DMS 273 treated with DMSO at 0.1 percent for 48 hours (cell line): ENCODE measurements at regions not wholly inside any gene's neighbourhood (a gene's known extent, or its start where the extent isn't known, plus 50 kb on each side); places are given as distances from the start of the nearest gene placed in this dataset.
A peak's percentile ranks its signal among the peaks of the same experiment; 100 is the strongest.

ENCODE experiments used
- DNase-seq: peaks from one replicate; lab custom pipeline; 2025; lab: John Stamatoyannopoulos, UW

DNA sequence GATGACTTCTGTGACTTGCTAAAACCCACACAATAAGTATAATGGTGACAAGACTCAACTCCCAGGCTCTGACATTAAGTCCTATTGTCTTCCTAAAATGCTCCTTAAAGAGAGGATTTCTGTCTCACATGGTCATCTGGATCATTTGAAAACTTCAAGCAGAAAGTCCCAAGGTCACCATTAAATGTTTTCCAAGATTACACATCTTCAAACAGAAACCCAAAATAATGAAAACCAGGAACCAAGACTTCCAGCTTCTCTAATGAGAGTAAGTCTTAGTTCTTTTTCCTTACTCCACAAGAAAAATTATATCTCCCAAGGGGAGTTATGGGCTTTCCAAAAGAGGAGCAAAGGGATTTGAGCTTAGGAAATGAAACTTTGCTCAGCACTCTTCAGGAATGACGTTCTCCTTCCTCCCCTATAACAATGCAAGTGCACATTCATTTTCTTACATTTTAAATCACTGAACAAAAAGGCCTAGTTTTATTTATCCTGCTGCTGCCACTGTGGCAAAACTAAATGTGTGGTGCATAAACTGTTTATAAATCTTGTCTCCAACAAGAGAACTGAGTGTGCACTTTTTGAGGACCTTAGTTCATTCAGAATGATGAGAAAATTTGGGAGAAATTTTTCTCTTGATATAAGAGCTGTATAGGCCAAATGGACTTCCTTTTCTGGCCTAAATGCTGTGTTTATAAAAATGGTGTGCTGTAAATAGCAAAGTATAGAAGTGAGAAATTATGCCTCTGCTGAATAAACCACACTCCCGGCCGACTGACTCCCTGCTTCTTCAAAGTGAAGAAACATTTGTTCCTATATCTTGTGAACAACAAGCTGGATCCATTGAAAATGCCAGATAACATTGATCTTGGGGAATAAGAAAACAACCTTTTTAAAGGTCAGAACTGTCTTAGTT lies 148.4 kb upstream of the PLEKHG7 start:
- DNase-seq, result no peak

- DNase-seq, result peak; percentile 31
These were observed 149.4 kb upstream of the PLEKHG7 start for GRCh38 chr12:92553389-92553788.

GRCh38 chr12:92552412-92553108 lies 150.2 kb upstream of the PLEKHG7 start:
- DNase-seq, result no peak

DNA sequence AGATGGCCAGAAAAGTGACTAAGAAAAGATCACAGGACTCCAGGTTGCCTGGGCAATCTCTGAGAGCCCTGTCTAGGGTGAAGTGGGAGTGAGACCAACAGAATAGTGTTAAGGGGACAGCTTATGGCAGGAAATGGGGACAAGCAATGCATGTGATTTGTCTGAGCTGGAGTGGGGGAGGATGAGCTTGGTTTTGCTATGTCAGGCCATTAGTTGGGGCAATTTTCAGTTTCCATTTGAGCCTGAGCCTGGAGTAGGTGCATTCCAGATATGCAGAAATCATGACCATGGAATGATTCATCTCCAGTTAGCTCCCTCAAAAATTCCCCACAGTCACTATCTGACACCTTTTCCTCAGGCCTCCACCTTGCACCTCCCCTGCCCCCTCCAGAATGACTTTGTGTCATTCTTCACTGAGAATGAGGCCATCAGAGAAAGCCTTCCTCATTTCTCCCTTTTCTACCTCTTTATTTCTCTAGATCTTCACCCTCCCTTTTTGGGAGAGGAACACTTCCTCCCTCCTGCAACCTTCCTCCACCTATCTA lies 150.9 kb upstream of the PLEKHG7 start:
- no peak for DNase-seq

DNA sequence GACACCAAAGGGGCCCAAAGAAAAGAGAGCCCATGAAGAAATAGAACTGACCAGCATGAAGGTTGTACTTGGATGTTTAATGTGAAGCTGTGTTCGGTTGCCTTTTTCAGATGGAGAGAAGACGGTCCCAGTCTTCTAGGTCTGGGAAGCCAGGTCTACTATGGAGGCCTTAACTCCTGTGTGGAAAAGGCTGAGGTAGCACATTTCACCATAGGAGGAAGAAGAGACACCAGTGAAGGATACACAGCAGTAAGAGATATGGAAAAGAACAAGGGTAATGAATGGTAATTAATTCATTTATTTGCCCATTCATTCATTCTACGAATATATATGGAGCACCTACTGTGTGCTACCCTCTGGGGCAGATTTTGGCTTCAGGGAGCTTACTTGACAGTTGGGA lies 151.6 kb upstream of the PLEKHG7 start:
- DNase-seq, result no peak

DNA sequence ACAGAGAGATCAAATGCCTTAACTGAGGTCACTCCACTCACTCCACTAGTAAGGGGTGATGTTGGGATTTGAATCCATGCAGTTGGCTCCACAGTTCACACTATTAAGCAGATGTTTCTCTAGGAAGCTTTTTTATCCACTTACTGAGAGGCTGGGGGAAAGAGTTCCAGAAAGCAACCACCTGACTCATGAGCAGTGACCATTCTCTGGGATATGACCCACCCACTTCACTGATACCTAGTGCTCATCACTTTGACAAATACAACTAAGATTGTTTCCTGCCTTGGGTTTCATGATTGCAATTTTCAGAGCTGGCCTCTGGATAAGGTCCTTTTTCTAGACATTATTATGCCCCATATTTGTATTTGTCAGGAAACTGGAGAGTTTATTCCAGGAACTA lies 152.1 kb upstream of the PLEKHG7 start:
- no peak for DNase-seq

DNA sequence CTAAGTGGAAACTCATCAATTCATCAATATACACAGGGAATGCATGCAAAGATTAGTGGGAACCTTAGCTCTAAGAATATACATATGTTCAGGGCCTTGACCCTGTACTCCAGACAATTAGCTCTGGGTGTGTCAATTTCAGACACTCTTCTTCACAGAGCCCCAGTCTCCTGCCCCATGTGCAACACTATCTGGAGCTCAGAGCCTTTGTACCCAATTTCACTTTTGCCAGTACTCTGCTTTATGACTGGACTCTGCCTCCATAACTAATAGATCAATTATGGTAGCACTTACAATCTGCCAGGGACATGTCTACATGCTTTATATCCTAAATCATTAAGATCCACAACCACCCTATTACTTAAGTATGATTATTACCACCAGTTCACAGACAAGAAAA lies 152.5 kb upstream of the PLEKHG7 start:
- DNase-seq, result no peak

- no peak for DNase-seq
These were observed 153.3 kb upstream of the PLEKHG7 start for GRCh38 chr12:92549516-92549915.

- no peak for DNase-seq
These were observed 154.9 kb upstream of the PLEKHG7 start for GRCh38 chr12:92547906-92548305.

DNA sequence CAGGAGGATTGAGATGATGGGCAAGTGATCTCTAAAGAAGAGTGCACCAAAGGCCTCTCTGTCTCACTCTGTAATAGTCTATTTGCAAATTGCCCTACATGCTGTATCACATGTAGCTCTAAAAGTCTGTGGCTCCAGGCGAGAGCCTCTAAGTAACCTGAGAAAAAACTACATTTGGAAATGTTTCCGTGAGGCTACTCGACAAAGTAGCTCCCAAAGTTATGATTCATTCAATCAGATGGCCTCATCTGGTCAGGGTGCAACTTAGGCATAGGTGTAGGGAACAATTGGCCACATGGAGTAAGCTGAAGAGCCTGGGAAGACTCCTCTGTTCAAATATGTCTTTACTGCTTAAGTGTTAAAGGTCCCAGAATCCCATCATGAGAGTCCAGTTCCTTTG lies 155.4 kb upstream of the PLEKHG7 start:
- no peak for DNase-seq

GRCh38 chr12:92546635-92547348 lies 156.0 kb upstream of the PLEKHG7 start:
- DNase-seq, result no peak

DNA sequence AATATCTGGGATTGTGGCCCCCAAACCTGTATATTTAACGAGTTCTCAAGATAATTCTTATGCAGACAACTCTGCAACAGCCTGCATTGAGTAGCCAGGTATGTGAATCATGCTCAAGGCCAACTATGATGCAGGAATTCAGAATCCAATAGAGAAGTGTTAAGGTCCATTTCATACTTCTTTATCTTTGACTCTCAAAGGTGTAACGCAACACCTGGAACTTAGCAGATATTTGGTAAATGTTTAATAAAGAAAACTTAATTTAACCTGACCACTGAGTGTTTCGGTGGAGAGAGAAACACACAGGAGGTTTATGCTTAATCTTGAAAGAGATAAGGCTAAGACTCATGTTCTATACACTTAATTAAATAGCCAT lies 156.5 kb upstream of the PLEKHG7 start:
- DNase-seq, result no peak

DNA sequence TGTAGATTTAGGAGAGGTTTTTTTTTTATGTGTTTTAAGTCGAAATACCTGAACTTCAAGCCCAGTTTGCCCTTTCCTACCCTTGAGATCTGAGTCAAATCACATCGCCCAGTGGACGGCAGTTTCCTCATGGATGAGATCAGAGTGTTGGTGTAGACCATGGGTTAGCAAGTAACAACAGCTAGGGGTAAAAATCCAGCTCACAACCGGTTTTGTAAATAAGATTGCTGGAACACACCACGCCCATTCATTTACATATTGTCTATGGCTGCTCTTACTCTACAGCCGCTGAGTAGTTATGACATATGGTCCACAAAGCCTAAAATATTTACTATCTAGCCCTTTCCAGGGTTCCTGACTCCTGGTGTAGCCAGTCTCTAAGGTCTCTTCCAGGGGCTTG lies 158.5 kb upstream of the PLEKHG7 start:
- no peak for DNase-seq

DNA sequence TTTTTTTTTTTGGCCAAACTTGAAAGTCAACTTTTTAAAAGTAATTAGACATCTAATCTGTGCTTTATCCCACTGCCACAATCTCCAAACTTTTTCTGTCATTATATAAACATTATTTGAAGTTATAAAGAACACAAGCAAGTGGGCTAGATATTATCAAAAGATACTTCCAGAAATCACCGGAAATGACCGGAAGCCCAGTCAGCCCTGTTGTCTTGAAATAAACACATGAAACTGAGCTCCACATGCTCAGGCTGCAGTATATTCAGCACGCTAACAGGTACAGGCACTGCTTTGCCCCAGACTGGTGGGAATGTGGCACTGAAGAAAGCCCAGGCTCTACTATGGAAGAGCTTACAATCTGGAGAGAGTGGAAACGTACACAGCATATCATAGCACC lies 158.9 kb upstream of the PLEKHG7 start:
- DNase-seq, result no peak

GRCh38 chr12:92543359-92543758 lies 159.4 kb upstream of the PLEKHG7 start:
- no peak for DNase-seq

- DNase-seq, result no peak
These were observed 161.1 kb upstream of the PLEKHG7 start for GRCh38 chr12:92541731-92542130.

GRCh38 chr12:92540782-92541423 lies 161.9 kb upstream of the PLEKHG7 start:
- no peak for DNase-seq

DNA sequence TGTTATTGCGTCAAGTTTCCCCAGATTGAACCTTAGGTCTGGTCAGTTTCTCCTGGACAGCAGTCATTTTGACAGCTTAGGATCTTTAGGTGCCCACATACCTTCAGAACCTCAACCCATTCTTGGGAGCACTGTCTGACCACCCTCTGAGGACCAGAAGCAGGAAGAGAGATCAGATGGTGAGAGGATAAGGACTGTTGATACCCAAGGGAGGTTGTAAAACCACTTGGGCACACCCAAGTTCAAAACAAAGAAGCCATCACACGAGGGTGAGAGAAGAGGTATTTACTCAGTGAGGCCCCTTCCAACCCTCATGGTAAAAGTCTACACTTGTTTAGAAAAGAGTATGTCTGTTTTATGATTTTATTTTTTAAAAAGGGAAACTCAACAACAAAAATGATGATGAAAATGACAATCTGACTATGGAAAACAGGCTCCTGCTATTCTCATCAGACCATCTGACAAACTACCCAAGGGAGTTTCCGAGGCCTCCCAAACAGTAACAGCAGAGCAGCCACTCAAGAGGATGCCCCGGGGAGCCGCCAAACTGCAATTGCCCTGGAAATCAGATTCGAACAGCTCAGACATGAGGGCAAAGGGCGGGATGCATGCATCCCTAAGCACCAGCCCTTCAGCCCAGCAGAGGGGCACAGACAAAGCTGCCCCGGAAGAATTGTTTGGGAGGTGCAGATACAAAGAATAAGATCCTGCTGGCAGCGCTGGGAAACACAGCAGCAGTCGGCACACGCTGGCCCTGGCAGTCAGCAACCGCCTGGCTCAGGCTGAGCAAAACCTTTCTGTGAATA lies 162.6 kb upstream of the PLEKHG7 start:
- no peak for DNase-seq

DNA sequence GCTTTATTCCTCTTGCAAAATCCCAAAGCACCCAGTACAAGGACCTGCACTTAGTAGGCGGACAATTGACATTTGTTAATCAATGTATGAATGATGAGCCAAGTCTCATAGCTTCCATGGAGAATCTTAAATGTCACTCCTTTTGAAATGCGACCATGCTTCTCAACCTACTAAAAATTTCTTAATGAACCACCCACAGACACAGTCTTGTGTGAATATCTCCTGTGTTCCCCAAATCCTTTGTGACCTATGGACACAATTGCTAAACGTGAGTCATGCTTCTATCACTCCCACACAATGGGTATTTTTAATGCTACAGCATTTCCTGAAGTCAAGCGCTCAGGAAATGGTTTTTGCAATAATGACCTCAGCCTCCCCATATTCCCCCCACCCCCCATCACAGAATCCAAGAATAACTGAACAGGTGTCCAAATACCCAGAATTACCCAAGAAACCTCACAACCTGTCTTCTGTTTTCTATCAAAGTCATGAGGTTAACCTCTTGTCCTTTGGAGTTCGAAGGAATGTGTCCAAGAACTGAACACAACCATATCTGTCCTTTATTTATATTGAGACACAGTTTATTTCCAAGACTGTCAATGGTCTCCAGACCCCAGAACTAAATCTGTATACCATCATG lies 163.6 kb upstream of the PLEKHG7 start:
- no peak for DNase-seq

- DNase-seq, result no peak
These were observed 165.4 kb upstream of the PLEKHG7 start for GRCh38 chr12:92537290-92537960.
